GM10248 (cell line): ENCODE measurements at regions not wholly inside any gene's neighbourhood (a gene's known extent, or its start where the extent isn't known, plus 50 kb on each side); places are given as distances from the start of the nearest gene placed in this dataset.

ENCODE experiments used
- CTCF ChIA-PET: fragments of 300-600 bp; sonication (Branson Sonifier 250); formaldehyde crosslinking; extraction: SDS; loops from one replicate; lab custom pipeline; 2021; ENCODE audit warnings: antibody characterized with exemption; lab: Yijun Ruan, JAX
- POLR2A ChIA-PET: fragments of 350-650 bp; sonication (Branson Sonifier 250); formaldehyde crosslinking; extraction: SDS; loops from one replicate; lab custom pipeline; 2020; ENCODE audit warnings: antibody characterized with exemption; lab: Yijun Ruan, JAX
- DNase-seq: peaks from one replicate; pipeline ENCODE4 v3.0.0; 2012; ENCODE audit errors: extremely low spot score
- TF ChIP-seq, protein P1 (sequence below): IDR thresholded peaks from 2 replicates; pipeline ENCODE4 v1.5.1; 2012; ENCODE audit warnings: mild to moderate bottlenecking, low read depth; ENCODE audit errors: extremely low read depth, missing control alignments, control extremely low read depth

DNA sequence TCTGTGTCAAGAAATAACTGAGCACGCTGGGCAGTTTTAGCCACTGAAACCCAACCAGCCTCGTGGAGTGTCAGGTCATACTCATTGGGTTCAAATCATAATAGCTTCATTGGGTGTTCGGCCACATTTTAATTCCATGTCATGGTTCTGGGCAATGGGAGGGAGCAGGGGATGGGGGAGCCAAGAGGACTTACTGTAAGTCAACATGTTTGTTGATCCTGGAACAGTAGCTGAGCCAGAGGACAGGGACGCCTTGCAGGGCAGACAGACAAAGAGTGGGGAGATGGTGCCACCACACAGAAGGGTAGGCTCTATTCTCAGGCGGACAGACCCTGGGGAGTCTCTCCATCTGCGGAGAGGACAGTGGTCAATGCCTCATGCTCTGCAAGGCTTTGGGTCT lies 161.1 kb downstream of the ZBTB18 start:
- TF ChIP-seq, protein P1, sequence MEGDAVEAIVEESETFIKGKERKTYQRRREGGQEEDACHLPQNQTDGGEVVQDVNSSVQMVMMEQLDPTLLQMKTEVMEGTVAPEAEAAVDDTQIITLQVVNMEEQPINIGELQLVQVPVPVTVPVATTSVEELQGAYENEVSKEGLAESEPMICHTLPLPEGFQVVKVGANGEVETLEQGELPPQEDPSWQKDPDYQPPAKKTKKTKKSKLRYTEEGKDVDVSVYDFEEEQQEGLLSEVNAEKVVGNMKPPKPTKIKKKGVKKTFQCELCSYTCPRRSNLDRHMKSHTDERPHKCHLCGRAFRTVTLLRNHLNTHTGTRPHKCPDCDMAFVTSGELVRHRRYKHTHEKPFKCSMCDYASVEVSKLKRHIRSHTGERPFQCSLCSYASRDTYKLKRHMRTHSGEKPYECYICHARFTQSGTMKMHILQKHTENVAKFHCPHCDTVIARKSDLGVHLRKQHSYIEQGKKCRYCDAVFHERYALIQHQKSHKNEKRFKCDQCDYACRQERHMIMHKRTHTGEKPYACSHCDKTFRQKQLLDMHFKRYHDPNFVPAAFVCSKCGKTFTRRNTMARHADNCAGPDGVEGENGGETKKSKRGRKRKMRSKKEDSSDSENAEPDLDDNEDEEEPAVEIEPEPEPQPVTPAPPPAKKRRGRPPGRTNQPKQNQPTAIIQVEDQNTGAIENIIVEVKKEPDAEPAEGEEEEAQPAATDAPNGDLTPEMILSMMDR: no peak
- POLR2A ChIA-PET: no interaction called here
- no peak for DNase-seq
- CTCF ChIA-PET: interaction anchor here (1.7 kb wide), 1 partner anchor 12 kb away, joined by 4 read pairs; no protein-coding TSS in a partner anchor

DNA sequence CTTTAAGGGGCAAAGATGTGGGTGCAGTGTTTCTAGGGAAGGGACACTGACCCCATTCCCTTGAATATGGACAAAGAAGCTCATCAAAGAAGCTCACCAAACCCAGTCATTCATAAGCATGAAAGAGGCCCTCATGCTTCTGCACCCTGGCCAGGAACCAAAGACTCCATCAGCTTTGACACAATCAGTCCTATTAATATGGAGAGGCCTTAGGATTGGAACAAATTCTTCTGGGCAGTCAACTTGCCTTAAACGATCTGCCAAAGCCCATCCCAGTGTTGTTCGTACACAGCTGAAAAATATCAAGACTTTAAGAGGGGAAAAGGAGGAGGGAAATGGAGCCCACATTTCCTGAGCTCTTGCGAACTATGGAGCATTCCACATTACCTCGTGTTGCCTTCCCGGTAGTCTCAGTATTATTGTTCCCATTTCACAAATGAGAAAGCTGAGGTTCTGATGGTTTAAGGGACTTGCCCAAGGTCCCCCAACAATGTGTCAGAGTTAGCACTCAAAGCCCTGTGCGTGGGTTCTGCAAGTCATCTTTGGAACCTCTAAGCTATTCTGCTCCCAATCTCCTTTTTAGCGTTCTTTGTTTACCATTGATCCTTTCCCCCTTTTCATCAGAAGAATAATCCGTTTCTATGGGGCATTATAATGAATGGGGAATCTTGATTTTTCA lies 161.9 kb downstream of the ZBTB18 start:
- ChIA-PET CTCF (interaction anchor here (0.8 to 1.7 kb wide), 2 partner anchors 12 kb away, joined by 3 to 4 read pairs; no protein-coding TSS in a partner anchor), POLR2A (no interaction called here)
- no peak for DNase-seq
- TF ChIP-seq, protein P1: no peak

DNA sequence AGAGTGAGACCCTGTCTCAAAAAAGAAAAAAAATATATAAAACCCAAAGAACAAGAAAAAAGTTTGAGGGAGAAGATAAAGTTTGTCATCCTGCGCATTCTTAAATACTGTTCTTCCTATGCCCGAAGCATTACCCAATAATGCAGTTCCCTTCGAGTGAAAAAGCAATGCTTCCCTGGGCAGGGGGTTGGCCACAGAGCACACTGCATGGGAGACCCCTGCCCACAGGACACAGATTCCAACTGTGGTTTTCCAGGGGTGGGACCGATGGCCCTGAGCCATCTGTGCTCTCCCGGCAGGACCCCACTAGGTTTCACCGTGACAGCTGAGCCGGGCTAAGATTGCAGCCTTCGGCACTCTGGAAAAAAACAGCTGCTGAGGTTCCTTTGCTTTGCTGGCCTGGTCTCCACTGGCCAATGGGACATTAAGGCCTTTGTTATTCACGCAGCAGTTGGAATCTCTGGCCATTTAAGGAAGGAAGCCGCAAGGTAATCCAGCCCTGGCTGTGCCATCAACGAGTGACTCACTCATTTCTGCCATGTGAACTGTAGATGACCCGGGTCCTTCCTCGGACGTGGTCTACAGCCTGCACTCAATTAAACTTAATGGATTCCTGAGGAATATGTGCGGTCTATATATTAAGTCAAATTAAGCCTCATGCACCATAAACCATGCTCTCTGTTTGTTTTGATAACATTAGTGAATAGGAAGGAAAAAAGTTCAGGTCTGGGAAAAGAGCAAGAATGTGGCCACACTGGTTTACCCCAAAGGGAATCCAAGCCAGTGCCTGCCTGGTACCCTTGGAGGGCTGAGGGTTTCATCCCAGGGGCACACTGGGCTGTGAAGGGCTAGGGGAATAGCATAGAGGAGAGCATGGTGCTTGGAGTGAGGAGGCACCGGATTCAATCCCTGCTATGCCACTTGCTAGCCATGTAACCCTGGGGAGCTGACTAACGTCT lies 163.2 kb downstream of the ZBTB18 start:
- POLR2A ChIA-PET: no interaction called here
- no peak for DNase-seq
- TF ChIP-seq, protein P1: no peak
- CTCF ChIA-PET: no interaction called here

DNA sequence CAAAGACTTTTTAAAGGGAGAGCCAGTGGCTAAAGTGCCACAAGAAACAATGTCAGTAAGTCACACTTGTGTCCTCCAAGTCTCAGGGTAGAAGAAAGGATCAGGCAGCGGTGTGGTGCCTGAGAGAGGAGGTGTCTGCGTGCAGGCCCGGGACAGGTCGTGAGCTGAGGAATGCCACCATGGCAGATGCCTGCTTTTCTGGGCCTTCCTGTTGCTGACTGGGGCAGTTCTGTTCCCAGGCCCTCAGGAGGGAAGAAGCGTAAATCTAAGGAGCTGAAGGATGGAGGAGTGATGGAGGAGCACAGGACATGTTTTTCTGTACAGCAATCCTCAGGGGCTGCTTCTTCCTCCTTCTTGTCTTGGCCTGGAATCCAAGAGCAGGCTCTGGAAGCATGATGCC lies 165.8 kb downstream of the ZBTB18 start:
- TF ChIP-seq, protein P1: no peak
- CTCF ChIA-PET: no interaction called here
- DNase-seq: no peak
- POLR2A ChIA-PET: no interaction called here

- POLR2A ChIA-PET: no interaction called here
- TF ChIP-seq, protein P1: no peak
- CTCF ChIA-PET: no interaction called here
- DNase-seq: no peak
Observed at GRCh38 chr1:244217711-244218110, 166.6 kb downstream of the ZBTB18 start.

DNA sequence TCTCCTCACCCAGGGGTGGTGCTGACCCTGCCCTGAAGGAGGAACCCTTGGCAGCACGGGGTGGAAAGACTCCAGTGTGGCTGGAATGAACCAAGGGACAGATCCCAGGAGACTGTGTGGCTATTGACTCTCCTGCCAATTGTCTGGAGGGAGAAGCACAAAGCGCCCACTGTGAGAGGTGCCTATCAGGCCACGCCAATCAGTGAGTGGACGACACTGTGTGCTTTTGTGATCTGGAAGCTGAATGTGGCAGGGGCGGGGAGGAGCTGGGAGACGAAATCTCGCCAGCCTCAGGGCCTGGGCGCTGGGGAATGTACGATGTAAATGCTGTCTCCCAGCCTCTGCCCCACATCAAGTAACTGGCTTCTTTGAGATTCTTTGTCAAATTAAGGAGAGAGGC lies 167.1 kb downstream of the ZBTB18 start:
- TF ChIP-seq, protein P1: no peak
- no peak for DNase-seq
- CTCF ChIA-PET: no interaction called here
- POLR2A ChIA-PET: no interaction called here
